ENCODE measurements at regions not wholly inside any gene's neighbourhood (a gene's known extent, or its start where the extent isn't known, plus 50 kb on each side); places are given as distances from the start of the nearest gene placed in this dataset.

GRCh38 chr10:3423384-3423783 lies 250.8 kb upstream of the PITRM1 start:
- H4K8ac ChIP-seq (ENCODE audit: low read depth, low read length) = no peak overlapping the region
- H3K4me3 ChIP-seq (ENCODE audit: low read length) = no peak overlapping the region
- H3K56ac ChIP-seq (ENCODE audit: low read length) = no peak overlapping the region
- no peak overlapping the region for H2AK5ac ChIP-seq (ENCODE audit: low read length)
- H3K79me2 ChIP-seq (ENCODE audit: control insufficient read depth, insufficient read depth, low read length) = no peaks in the 10 kb centered on the region
- WGBS (ENCODE audit: extremely low coverage, insufficient coverage, low lambda C conversion rate) = no CpG with 5 or more reads among the region's 14 CpGs
- no peak for DNase-seq
- no peak overlapping the region for H4K5ac ChIP-seq (ENCODE audit: low read length)
- no peaks in the 10 kb centered on the region for H3K4me1 ChIP-seq (ENCODE audit: control insufficient read depth, low read depth, low read length)
- no peaks in the 10 kb centered on the region for H3K79me1 ChIP-seq (ENCODE audit: low read length)
- H3K36me3 ChIP-seq (ENCODE audit: control insufficient read depth, insufficient read depth, low read length) = no peaks in the 10 kb centered on the region
- H3K23ac ChIP-seq (ENCODE audit: low read length) = no peak overlapping the region
- H3K4ac ChIP-seq (ENCODE audit: low read depth, low read length) = no peak overlapping the region
- H3K27me3 ChIP-seq (ENCODE audit: insufficient read depth, low read length, poor library complexity) = no peaks in the 10 kb centered on the region
- H3K18ac ChIP-seq (ENCODE audit: low read length) = no peak overlapping the region
- H2BK15ac ChIP-seq (replicated peaks; ENCODE audit: low read depth) = no peak overlapping the region
- no peak overlapping the region for H2BK120ac ChIP-seq (ENCODE audit: low read depth, low read length)
- H2BK5ac ChIP-seq (ENCODE audit: low read length) = no peak overlapping the region
- no peak overlapping the region for H3K9ac ChIP-seq (ENCODE audit: low read length)
- H3K4me2 ChIP-seq (ENCODE audit: low read length) = no peak overlapping the region
- H3K27ac ChIP-seq (ENCODE audit: low read depth, low read length) = no peak overlapping the region

GRCh38 chr10:3422282-3422681 lies 249.7 kb upstream of the PITRM1 start:
- Histone ChIP-seq H2BK120ac (ENCODE audit: low read depth, low read length) (no peak overlapping the region), H3K4me3 (ENCODE audit: low read length) (no peak overlapping the region), H4K5ac (ENCODE audit: low read length) (no peak overlapping the region), H3K4ac (ENCODE audit: low read depth, low read length) (no peak overlapping the region), H2BK15ac (replicated peaks; ENCODE audit: low read depth) (no peak overlapping the region), H3K79me1 (ENCODE audit: low read length) (no peaks in the 10 kb centered on the region), H2AK5ac (ENCODE audit: low read length) (no peak overlapping the region), H2BK5ac (ENCODE audit: low read length) (no peak overlapping the region), H3K23ac (ENCODE audit: low read length) (no peak overlapping the region), H3K4me1 (ENCODE audit: control insufficient read depth, low read depth, low read length) (peaks cover 4% of the 10 kb centered on the region), H3K9ac (ENCODE audit: low read length) (no peak overlapping the region), H3K4me2 (ENCODE audit: low read length) (no peak overlapping the region), H3K27ac (ENCODE audit: low read depth, low read length) (no peak overlapping the region), H3K36me3 (ENCODE audit: control insufficient read depth, insufficient read depth, low read length) (no peaks in the 10 kb centered on the region), H3K27me3 (ENCODE audit: insufficient read depth, low read length, poor library complexity) (no peaks in the 10 kb centered on the region), H3K79me2 (ENCODE audit: control insufficient read depth, insufficient read depth, low read length) (no peaks in the 10 kb centered on the region), H4K8ac (ENCODE audit: low read depth, low read length) (no peak overlapping the region), H3K56ac (ENCODE audit: low read length) (no peak overlapping the region), H3K18ac (ENCODE audit: low read length) (no peak overlapping the region)
- WGBS (ENCODE audit: extremely low coverage, insufficient coverage, low lambda C conversion rate) = no CpG with 5 or more reads among the region's 8 CpGs
- DNase-seq = no peak

GRCh38 chr10:3421537-3422257 lies 249.1 kb upstream of the PITRM1 start:
- H3K27ac ChIP-seq (ENCODE audit: low read depth, low read length) = no peak overlapping the region
- H2AK5ac ChIP-seq (ENCODE audit: low read length) = no peak overlapping the region
- no peaks in the 10 kb centered on the region for H3K36me3 ChIP-seq (ENCODE audit: control insufficient read depth, insufficient read depth, low read length)
- DNase-seq = no peak
- H3K79me1 ChIP-seq (ENCODE audit: low read length) = no peaks in the 10 kb centered on the region
- H3K56ac ChIP-seq (ENCODE audit: low read length) = no peak overlapping the region
- no peak overlapping the region for H3K4me3 ChIP-seq (ENCODE audit: low read length)
- no peak overlapping the region for H4K5ac ChIP-seq (ENCODE audit: low read length)
- H2BK5ac ChIP-seq (ENCODE audit: low read length) = no peak overlapping the region
- peaks cover 4% of the 10 kb centered on the region for H3K4me1 ChIP-seq (ENCODE audit: control insufficient read depth, low read depth, low read length)
- no CpG with 5 or more reads among the region's 16 CpGs for WGBS (ENCODE audit: extremely low coverage, insufficient coverage, low lambda C conversion rate)
- H2BK15ac ChIP-seq (replicated peaks; ENCODE audit: low read depth) = no peak overlapping the region
- H4K8ac ChIP-seq (ENCODE audit: low read depth, low read length) = no peak overlapping the region
- no peak overlapping the region for H3K4ac ChIP-seq (ENCODE audit: low read depth, low read length)
- H3K79me2 ChIP-seq (ENCODE audit: control insufficient read depth, insufficient read depth, low read length) = no peaks in the 10 kb centered on the region
- H3K4me2 ChIP-seq (ENCODE audit: low read length) = no peak overlapping the region
- H3K27me3 ChIP-seq (ENCODE audit: insufficient read depth, low read length, poor library complexity) = no peaks in the 10 kb centered on the region
- H3K23ac ChIP-seq (ENCODE audit: low read length) = no peak overlapping the region
- no peak overlapping the region for H3K9ac ChIP-seq (ENCODE audit: low read length)
- H2BK120ac ChIP-seq (ENCODE audit: low read depth, low read length) = no peak overlapping the region
- H3K18ac ChIP-seq (ENCODE audit: low read length) = no peak overlapping the region

- H3K9ac ChIP-seq (ENCODE audit: low read length) = no peak overlapping the region
- H3K4ac ChIP-seq (ENCODE audit: low read depth, low read length) = no peak overlapping the region
- peaks cover 4% of the 10 kb centered on the region for H3K4me1 ChIP-seq (ENCODE audit: control insufficient read depth, low read depth, low read length)
- no peak for DNase-seq
- H4K8ac ChIP-seq (ENCODE audit: low read depth, low read length) = no peak overlapping the region
- H2BK120ac ChIP-seq (ENCODE audit: low read depth, low read length) = no peak overlapping the region
- H3K36me3 ChIP-seq (ENCODE audit: control insufficient read depth, insufficient read depth, low read length) = no peaks in the 10 kb centered on the region
- H3K4me2 ChIP-seq (ENCODE audit: low read length) = no peak overlapping the region
- H3K27ac ChIP-seq (ENCODE audit: low read depth, low read length) = no peak overlapping the region
- no CpG with 5 or more reads among the region's 18 CpGs for WGBS (ENCODE audit: extremely low coverage, insufficient coverage, low lambda C conversion rate)
- H3K4me3 ChIP-seq (ENCODE audit: low read length) = no peak overlapping the region
- H3K27me3 ChIP-seq (ENCODE audit: insufficient read depth, low read length, poor library complexity) = no peaks in the 10 kb centered on the region
- no peak overlapping the region for H3K23ac ChIP-seq (ENCODE audit: low read length)
- H3K56ac ChIP-seq (ENCODE audit: low read length) = no peak overlapping the region
- H2BK5ac ChIP-seq (ENCODE audit: low read length) = no peak overlapping the region
- no peak overlapping the region for H3K18ac ChIP-seq (ENCODE audit: low read length)
- no peak overlapping the region for H2BK15ac ChIP-seq (replicated peaks; ENCODE audit: low read depth)
- no peaks in the 10 kb centered on the region for H3K79me1 ChIP-seq (ENCODE audit: low read length)
- no peak overlapping the region for H2AK5ac ChIP-seq (ENCODE audit: low read length)
- no peaks in the 10 kb centered on the region for H3K79me2 ChIP-seq (ENCODE audit: control insufficient read depth, insufficient read depth, low read length)
- no peak overlapping the region for H4K5ac ChIP-seq (ENCODE audit: low read length)
Observed at GRCh38 chr10:3420527-3421469, 248.2 kb upstream of the PITRM1 start.

- H3K4me2 ChIP-seq (ENCODE audit: low read length) = no peak overlapping the region
- H3K36me3 ChIP-seq (ENCODE audit: control insufficient read depth, insufficient read depth, low read length) = no peaks in the 10 kb centered on the region
- H3K79me2 ChIP-seq (ENCODE audit: control insufficient read depth, insufficient read depth, low read length) = no peaks in the 10 kb centered on the region
- H4K5ac ChIP-seq (ENCODE audit: low read length) = no peak overlapping the region
- H2BK15ac ChIP-seq (replicated peaks; ENCODE audit: low read depth) = no peak overlapping the region
- H3K27me3 ChIP-seq (ENCODE audit: insufficient read depth, low read length, poor library complexity) = no peaks in the 10 kb centered on the region
- no peak overlapping the region for H2BK5ac ChIP-seq (ENCODE audit: low read length)
- H2BK120ac ChIP-seq (ENCODE audit: low read depth, low read length) = no peak overlapping the region
- H3K4me3 ChIP-seq (ENCODE audit: low read length) = no peak overlapping the region
- H3K23ac ChIP-seq (ENCODE audit: low read length) = no peak overlapping the region
- H3K27ac ChIP-seq (ENCODE audit: low read depth, low read length) = no peak overlapping the region
- H4K8ac ChIP-seq (ENCODE audit: low read depth, low read length) = no peak overlapping the region
- no peak overlapping the region for H2AK5ac ChIP-seq (ENCODE audit: low read length)
- H3K9ac ChIP-seq (ENCODE audit: low read length) = no peak overlapping the region
- no peaks in the 10 kb centered on the region for H3K79me1 ChIP-seq (ENCODE audit: low read length)
- no peak for DNase-seq
- H3K4me1 ChIP-seq (ENCODE audit: control insufficient read depth, low read depth, low read length) = peaks cover 4% of the 10 kb centered on the region
- H3K56ac ChIP-seq (ENCODE audit: low read length) = no peak overlapping the region
- H3K18ac ChIP-seq (ENCODE audit: low read length) = no peak overlapping the region
- WGBS (ENCODE audit: extremely low coverage, insufficient coverage, low lambda C conversion rate) = 100% methylated on average over 1 of the region's 12 CpGs
- H3K4ac ChIP-seq (ENCODE audit: low read depth, low read length) = no peak overlapping the region
Observed at GRCh38 chr10:3419719-3420495, 247.3 kb upstream of the PITRM1 start.

Data from mesendoderm (in vitro differentiated cells).